ENCODE measurements at regions not wholly inside any gene's neighbourhood (a gene's known extent, or its start where the extent isn't known, plus 50 kb on each side); places are given as distances from the start of the nearest gene placed in this dataset.

DNA sequence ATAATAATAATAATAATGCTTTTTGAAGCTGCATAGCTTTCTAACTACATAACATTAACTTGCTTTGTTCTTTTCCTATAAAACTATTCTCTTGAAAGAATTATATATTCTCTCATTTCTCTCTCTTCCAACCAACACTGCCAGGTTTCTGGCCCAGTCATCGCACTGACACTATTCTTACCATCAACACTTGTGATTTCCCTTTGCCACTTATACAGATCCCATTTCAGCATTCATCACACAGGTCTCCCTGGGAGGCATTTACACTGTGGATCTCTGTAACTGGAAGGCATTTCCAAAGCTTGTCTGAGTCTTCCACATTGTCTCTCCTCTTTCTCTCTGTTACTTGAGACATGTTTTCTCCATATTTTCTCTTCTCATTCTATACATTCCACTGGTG, 777.8 kb upstream of the ACO1 start:
- TF ChIP-seq POLR2A (IDR thresholded peaks at IDR 0.05; ENCODE audit: low read depth) (no peak), EP300 (IDR thresholded peaks at IDR 0.05) (no peak)

Measured in esophagus muscularis mucosa (tissue), 2 donors.